ENCODE measurements at regions not wholly inside any gene's neighbourhood (a gene's known extent, or its start where the extent isn't known, plus 50 kb on each side); places are given as distances from the start of the nearest gene placed in this dataset.

GRCh38 chr9:108521063-108521590 lies 334.7 kb downstream of the ACTL7B start:
- Histone ChIP-seq H3K27ac (ENCODE audit: low read depth in 1 of 2, low read length in 1 of 2) (no peak overlapping the region), H3K27me3 (ENCODE audit: control insufficient read depth in 2 of 2, insufficient read depth in 1 of 2, low read length in 1 of 2) (no peaks in the 10 kb centered on the region), H3K36me3 (ENCODE audit: control insufficient read depth in 2 of 2, insufficient read depth in 2 of 2, low read length in 1 of 2) (no peaks in the 10 kb centered on the region), H3K4me1 (ENCODE audit: control insufficient read depth in 2 of 2, insufficient read depth in 2 of 2, low read length in 2 of 2) (no peaks in the 10 kb centered on the region), H3K4me3 (ENCODE audit: low read length in 2 of 2) (no peak overlapping the region), H3K9me3 (ENCODE audit: control insufficient read depth in 2 of 2, insufficient read depth in 1 of 2, low read length in 1 of 2) (no peaks in the 10 kb centered on the region)
- 98% methylated on average over 2 of the region's 2 CpGs for WGBS
- no peak for DNase-seq (ENCODE audit: low read depth in 6 of 9, low spot score in 9 of 9)

GRCh38 chr9:108519437-108519836 lies 336.3 kb downstream of the ACTL7B start:
- 96% methylated on average over 2 of the region's 2 CpGs for WGBS
- Histone ChIP-seq H3K4me1 (ENCODE audit: control insufficient read depth in 2 of 2, insufficient read depth in 2 of 2, low read length in 2 of 2) (no peaks in the 10 kb centered on the region), H3K4me3 (ENCODE audit: low read length in 2 of 2) (no peak overlapping the region), H3K9me3 (ENCODE audit: control insufficient read depth in 2 of 2, insufficient read depth in 1 of 2, low read length in 1 of 2) (no peaks in the 10 kb centered on the region), H3K27ac (ENCODE audit: low read depth in 1 of 2, low read length in 1 of 2) (no peak overlapping the region), H3K27me3 (ENCODE audit: control insufficient read depth in 2 of 2, insufficient read depth in 1 of 2, low read length in 1 of 2) (no peaks in the 10 kb centered on the region), H3K36me3 (ENCODE audit: control insufficient read depth in 2 of 2, insufficient read depth in 2 of 2, low read length in 1 of 2) (no peaks in the 10 kb centered on the region)
- no peak for DNase-seq (ENCODE audit: low read depth in 6 of 9, low spot score in 9 of 9)

GRCh38 chr9:108517651-108518365 lies 338.0 kb downstream of the ACTL7B start:
- Histone ChIP-seq H3K4me1 (ENCODE audit: control insufficient read depth in 2 of 2, insufficient read depth in 2 of 2, low read length in 2 of 2) (no peaks in the 10 kb centered on the region), H3K36me3 (ENCODE audit: control insufficient read depth in 2 of 2, insufficient read depth in 2 of 2, low read length in 1 of 2) (no peaks in the 10 kb centered on the region), H3K27ac (ENCODE audit: low read depth in 1 of 2, low read length in 1 of 2) (no peak overlapping the region), H3K27me3 (ENCODE audit: control insufficient read depth in 2 of 2, insufficient read depth in 1 of 2, low read length in 1 of 2) (no peaks in the 10 kb centered on the region), H3K9me3 (ENCODE audit: control insufficient read depth in 2 of 2, insufficient read depth in 1 of 2, low read length in 1 of 2) (no peaks in the 10 kb centered on the region), H3K4me3 (ENCODE audit: low read length in 2 of 2) (no peak overlapping the region)
- no peak for DNase-seq (ENCODE audit: low read depth in 6 of 9, low spot score in 9 of 9)
- 94% methylated on average over 9 of the region's 9 CpGs for WGBS

- Histone ChIP-seq H3K4me1 (ENCODE audit: control insufficient read depth in 2 of 2, insufficient read depth in 2 of 2, low read length in 2 of 2) (no peaks in the 10 kb centered on the region), H3K27me3 (ENCODE audit: control insufficient read depth in 2 of 2, insufficient read depth in 1 of 2, low read length in 1 of 2) (no peaks in the 10 kb centered on the region), H3K9me3 (ENCODE audit: control insufficient read depth in 2 of 2, insufficient read depth in 1 of 2, low read length in 1 of 2) (no peaks in the 10 kb centered on the region), H3K27ac (ENCODE audit: low read depth in 1 of 2, low read length in 1 of 2) (no peak overlapping the region), H3K4me3 (ENCODE audit: low read length in 2 of 2) (no peak overlapping the region), H3K36me3 (ENCODE audit: control insufficient read depth in 2 of 2, insufficient read depth in 2 of 2, low read length in 1 of 2) (no peaks in the 10 kb centered on the region)
- 97% methylated on average over 4 of the region's 4 CpGs for WGBS
- DNase-seq (ENCODE audit: low read depth in 6 of 9, low spot score in 9 of 9): no peak
Observed at GRCh38 chr9:108516391-108516790, 339.4 kb downstream of the ACTL7B start.

GRCh38 chr9:108515856-108516255 lies 339.9 kb downstream of the ACTL7B start:
- Histone ChIP-seq H3K4me3 (ENCODE audit: low read length in 2 of 2) (no peak overlapping the region), H3K27me3 (ENCODE audit: control insufficient read depth in 2 of 2, insufficient read depth in 1 of 2, low read length in 1 of 2) (no peaks in the 10 kb centered on the region), H3K36me3 (ENCODE audit: control insufficient read depth in 2 of 2, insufficient read depth in 2 of 2, low read length in 1 of 2) (no peaks in the 10 kb centered on the region), H3K4me1 (ENCODE audit: control insufficient read depth in 2 of 2, insufficient read depth in 2 of 2, low read length in 2 of 2) (no peaks in the 10 kb centered on the region), H3K27ac (ENCODE audit: low read depth in 1 of 2, low read length in 1 of 2) (no peak overlapping the region), H3K9me3 (ENCODE audit: control insufficient read depth in 2 of 2, insufficient read depth in 1 of 2, low read length in 1 of 2) (no peaks in the 10 kb centered on the region)
- WGBS: 92% methylated on average over 2 of the region's 2 CpGs
- DNase-seq (ENCODE audit: low read depth in 6 of 9, low spot score in 9 of 9): no peak

- Histone ChIP-seq H3K27me3 (ENCODE audit: control insufficient read depth in 2 of 2, insufficient read depth in 1 of 2, low read length in 1 of 2) (no peaks in the 10 kb centered on the region), H3K36me3 (ENCODE audit: control insufficient read depth in 2 of 2, insufficient read depth in 2 of 2, low read length in 1 of 2) (no peaks in the 10 kb centered on the region), H3K9me3 (ENCODE audit: control insufficient read depth in 2 of 2, insufficient read depth in 1 of 2, low read length in 1 of 2) (no peaks in the 10 kb centered on the region), H3K27ac (ENCODE audit: low read depth in 1 of 2, low read length in 1 of 2) (no peak overlapping the region), H3K4me3 (ENCODE audit: low read length in 2 of 2) (no peak overlapping the region), H3K4me1 (ENCODE audit: control insufficient read depth in 2 of 2, insufficient read depth in 2 of 2, low read length in 2 of 2) (no peaks in the 10 kb centered on the region)
- no peak for DNase-seq (ENCODE audit: low read depth in 6 of 9, low spot score in 9 of 9)
- 92% methylated on average over 5 of the region's 5 CpGs for WGBS
Observed at GRCh38 chr9:108512426-108513173, 343.2 kb downstream of the ACTL7B start.

GRCh38 chr9:108511307-108511706 lies 344.5 kb downstream of the ACTL7B start:
- 95% methylated on average over 5 of the region's 5 CpGs for WGBS
- Histone ChIP-seq H3K27me3 (ENCODE audit: control insufficient read depth in 2 of 2, insufficient read depth in 1 of 2, low read length in 1 of 2) (no peaks in the 10 kb centered on the region), H3K27ac (ENCODE audit: low read depth in 1 of 2, low read length in 1 of 2) (no peak overlapping the region), H3K9me3 (ENCODE audit: control insufficient read depth in 2 of 2, insufficient read depth in 1 of 2, low read length in 1 of 2) (no peaks in the 10 kb centered on the region), H3K36me3 (ENCODE audit: control insufficient read depth in 2 of 2, insufficient read depth in 2 of 2, low read length in 1 of 2) (no peaks in the 10 kb centered on the region), H3K4me1 (ENCODE audit: control insufficient read depth in 2 of 2, insufficient read depth in 2 of 2, low read length in 2 of 2) (no peaks in the 10 kb centered on the region), H3K4me3 (ENCODE audit: low read length in 2 of 2) (no peak overlapping the region)
- no peak for DNase-seq (ENCODE audit: low read depth in 6 of 9, low spot score in 9 of 9)

- H3K27ac ChIP-seq (ENCODE audit: low read depth in 1 of 2, low read length in 1 of 2): no peak overlapping the region
- no peaks in the 10 kb centered on the region for H3K4me1 ChIP-seq (ENCODE audit: control insufficient read depth in 2 of 2, insufficient read depth in 2 of 2, low read length in 2 of 2)
- H3K4me3 ChIP-seq (ENCODE audit: low read length in 2 of 2): no peak overlapping the region
- 95% methylated on average over 4 of the region's 4 CpGs for WGBS
- DNase-seq (ENCODE audit: low read depth in 6 of 9, low spot score in 9 of 9): no peak
- no peaks in the 10 kb centered on the region for H3K36me3 ChIP-seq (ENCODE audit: control insufficient read depth in 2 of 2, insufficient read depth in 2 of 2, low read length in 1 of 2)
- H3K9me3 ChIP-seq (ENCODE audit: control insufficient read depth in 2 of 2, insufficient read depth in 1 of 2, low read length in 1 of 2): peaks cover 0 to 8% of the 10 kb centered on the region in 2 donors
- H3K27me3 ChIP-seq (ENCODE audit: control insufficient read depth in 2 of 2, insufficient read depth in 1 of 2, low read length in 1 of 2): no peaks in the 10 kb centered on the region
Observed at GRCh38 chr9:108496846-108497245, 358.9 kb downstream of the ACTL7B start.

GRCh38 chr9:108489567-108489966 lies 366.2 kb downstream of the ACTL7B start:
- 91% methylated on average over 1 of the region's 1 CpG for WGBS
- no peaks in the 10 kb centered on the region for H3K27me3 ChIP-seq (ENCODE audit: control insufficient read depth in 2 of 2, insufficient read depth in 1 of 2, low read length in 1 of 2)
- no peak overlapping the region for H3K27ac ChIP-seq (ENCODE audit: low read depth in 1 of 2, low read length in 1 of 2)
- no peak for DNase-seq (ENCODE audit: low read depth in 6 of 9, low spot score in 9 of 9)
- no peaks in the 10 kb centered on the region for H3K4me1 ChIP-seq (ENCODE audit: control insufficient read depth in 2 of 2, insufficient read depth in 2 of 2, low read length in 2 of 2)
- no peak overlapping the region for H3K4me3 ChIP-seq (ENCODE audit: low read length in 2 of 2)
- no peaks in the 10 kb centered on the region for H3K36me3 ChIP-seq (ENCODE audit: control insufficient read depth in 2 of 2, insufficient read depth in 2 of 2, low read length in 1 of 2)
- no peaks in the 10 kb centered on the region for H3K9me3 ChIP-seq (ENCODE audit: control insufficient read depth in 2 of 2, insufficient read depth in 1 of 2, low read length in 1 of 2)
